PC-3 (cell line): ENCODE measurements at regions not wholly inside any gene's neighbourhood (a gene's known extent, or its start where the extent isn't known, plus 50 kb on each side); places are given as distances from the start of the nearest gene placed in this dataset.
A peak's percentile ranks its signal among the peaks of the same experiment; 100 is the strongest.

Source experiments
- ATAC-seq: fragments of 200-7000 bp; cut with Tn5 transposase; 2 replicates; pipeline ENCODE4 v1.9.1; 2020; ENCODE audit warnings: mild to moderate bottlenecking, moderate library complexity
- BruUV-seq: library from RNA; stranded (reverse); fragments of 400-500 nt; replicated peaks from 2 replicates; lab custom pipeline; 2021; lab: Mats Ljungman, UMichigan
- CTCF ChIA-PET: fragments of 300-600 bp; sonication (Branson Sonifier 250); formaldehyde crosslinking; loops from one replicate; lab custom pipeline; 2022; ENCODE audit warnings: antibody characterized with exemption; lab: Charles Lee
- POLR2A ChIA-PET: fragments of 300-600 bp; sonication (Branson Sonifier 250); formaldehyde crosslinking; loops from one replicate; lab custom pipeline; 2022; ENCODE audit warnings: antibody characterized with exemption; ENCODE audit not compliant: unreplicated experiment; lab: Charles Lee
- DNase-seq: peaks from one replicate; pipeline ENCODE4 v3.0.0-alpha.2; 2015
- H2AFZ ChIP-seq: fragments of 300-600 bp; sonication (generic); 2 replicates; pipeline ENCODE4 v1.6.0; 2016; ENCODE audit warnings: antibody characterized with exemption, low read length
- H3F3A ChIP-seq: fragments of 300-600 bp; sonication (generic); one replicate; pipeline ENCODE4 v1.6.0; 2017; ENCODE audit warnings: antibody characterized with exemption, low read length, control low read depth, mild to moderate bottlenecking; ENCODE audit not compliant: unreplicated experiment
- H3K27ac ChIP-seq: fragments of 300-600 bp; sonication (generic); 2 replicates; pipeline ENCODE4 v1.5.1; 2016; ENCODE audit warnings: mild to moderate bottlenecking, low read length
- H3K27me3 ChIP-seq: fragments of 300-600 bp; sonication (generic); 2 replicates; pipeline ENCODE4 v1.6.1; 2016; ENCODE audit warnings: low read length, mixed read lengths
- H3K36me3 ChIP-seq: fragments of 300-600 bp; sonication (generic); 2 replicates; pipeline ENCODE4 v1.6.1; 2016; ENCODE audit warnings: low read depth, mixed run types, low read length, mixed read lengths
- H3K4me1 ChIP-seq: fragments of 300-600 bp; sonication (generic); 2 replicates; pipeline ENCODE4 v1.5.1; 2016; ENCODE audit warnings: low read length; ENCODE audit not compliant: insufficient read depth
- H3K4me2 ChIP-seq: fragments of 300-600 bp; sonication (generic); 2 replicates; pipeline ENCODE4 v1.6.0; 2016; ENCODE audit warnings: low read length
- H3K4me3 ChIP-seq: fragments of 300-600 bp; sonication (generic); 2 replicates; pipeline ENCODE4 v1.5.1; 2016; ENCODE audit warnings: mild to moderate bottlenecking, low read length, mixed read lengths
- H3K79me2 ChIP-seq: fragments of 300-600 bp; sonication (generic); 2 replicates; pipeline ENCODE4 v1.6.1; 2017; ENCODE audit warnings: low read length, mixed read lengths
- H3K9ac ChIP-seq: fragments of 300-600 bp; sonication (generic); 2 replicates; pipeline ENCODE4 v1.6.0; 2016; ENCODE audit warnings: mild to moderate bottlenecking, low read length
- H3K9me2 ChIP-seq: fragments of 300-600 bp; sonication (generic); replicated peaks from 2 replicates; pipeline ENCODE4 v1.6.1; 2016; ENCODE audit warnings: mixed run types, low read length, mixed read lengths
- H3K9me3 ChIP-seq: fragments of 300-600 bp; sonication (generic); 2 replicates; pipeline ENCODE4 v1.6.1; 2016; ENCODE audit warnings: low read length, mixed read lengths
- H4K20me1 ChIP-seq: fragments of 300-600 bp; sonication (generic); 2 replicates; pipeline ENCODE4 v1.6.1; 2016; ENCODE audit warnings: low read length, mixed read lengths
- EZH2 ChIP-seq: fragments of 300-600 bp; sonication (generic); IDR thresholded peaks from one replicate; pipeline ENCODE4 v1.6.1; 2017; ENCODE audit warnings: antibody characterized with exemption, mild to moderate bottlenecking, low read length; ENCODE audit not compliant: unreplicated experiment
- EZH2phosphoT487 ChIP-seq: fragments of 300-600 bp; sonication (generic); IDR thresholded peaks from 2 replicates; pipeline ENCODE4 v1.6.1; 2018; ENCODE audit warnings: mild to moderate bottlenecking, antibody characterized with exemption, low read length, borderline replicate concordance
- intact Hi-C: fragments of 100-400 bp; cut with micrococcal nuclease; formaldehyde crosslinking; loops from 2 replicates; pipeline ENCODE4 v1.9.0; 2023
- TF ChIP-seq, protein P1 (sequence below): fragments of 300-600 bp; sonication (generic); conservative IDR thresholded peaks from 2 replicates; pipeline ENCODE4 v1.5.1; 2017; ENCODE audit warnings: antibody characterized with exemption, low read depth, mild to moderate bottlenecking, low read length

DNA sequence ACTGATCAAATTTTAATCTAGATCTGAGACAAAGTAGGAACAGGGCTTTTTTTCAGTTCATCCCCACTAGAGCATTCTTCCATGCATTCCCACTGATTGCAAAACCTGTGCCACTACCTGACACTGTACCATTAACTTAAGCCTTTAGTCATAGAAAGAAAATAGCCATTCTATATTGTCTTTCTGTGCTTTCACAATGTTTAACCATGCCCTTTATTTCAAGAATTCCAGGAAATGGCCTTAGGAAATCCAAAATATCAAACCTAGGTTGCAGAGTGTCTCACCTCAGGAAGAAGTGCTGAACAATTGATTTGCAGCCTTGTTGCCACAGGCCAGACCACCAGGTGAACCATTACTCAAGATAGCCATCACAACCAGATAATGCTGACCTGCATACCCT, 56.2 kb upstream of the TGFBR2 start:
- H3K27me3 ChIP-seq, result no peaks in the 10 kb centered on the region
- no peaks in the 10 kb centered on the region for H3K79me2 ChIP-seq
- no peaks in the 10 kb centered on the region for H3K9me2 ChIP-seq
- ATAC-seq (no peak), DNase-seq (peak; percentile 2)
- BruUV-seq, result no TSS peak
- no peaks in the 10 kb centered on the region for H3K36me3 ChIP-seq
- ChIA-PET CTCF (no interaction called here), POLR2A (no interaction called here)
- no peak overlapping the region for H3K9ac ChIP-seq
- H3K4me3 ChIP-seq, result no peak overlapping the region
- intact Hi-C loops, result no loop called here
- peaks cover 17% of the 10 kb centered on the region for H3K4me1 ChIP-seq
- no peak overlapping the region for H2AFZ ChIP-seq
- H3K9me3 ChIP-seq, result no peaks in the 10 kb centered on the region
- no peak for TF ChIP-seq EZH2
- TF ChIP-seq EZH2phosphoT487, result no peak
- TF ChIP-seq, protein P1, sequence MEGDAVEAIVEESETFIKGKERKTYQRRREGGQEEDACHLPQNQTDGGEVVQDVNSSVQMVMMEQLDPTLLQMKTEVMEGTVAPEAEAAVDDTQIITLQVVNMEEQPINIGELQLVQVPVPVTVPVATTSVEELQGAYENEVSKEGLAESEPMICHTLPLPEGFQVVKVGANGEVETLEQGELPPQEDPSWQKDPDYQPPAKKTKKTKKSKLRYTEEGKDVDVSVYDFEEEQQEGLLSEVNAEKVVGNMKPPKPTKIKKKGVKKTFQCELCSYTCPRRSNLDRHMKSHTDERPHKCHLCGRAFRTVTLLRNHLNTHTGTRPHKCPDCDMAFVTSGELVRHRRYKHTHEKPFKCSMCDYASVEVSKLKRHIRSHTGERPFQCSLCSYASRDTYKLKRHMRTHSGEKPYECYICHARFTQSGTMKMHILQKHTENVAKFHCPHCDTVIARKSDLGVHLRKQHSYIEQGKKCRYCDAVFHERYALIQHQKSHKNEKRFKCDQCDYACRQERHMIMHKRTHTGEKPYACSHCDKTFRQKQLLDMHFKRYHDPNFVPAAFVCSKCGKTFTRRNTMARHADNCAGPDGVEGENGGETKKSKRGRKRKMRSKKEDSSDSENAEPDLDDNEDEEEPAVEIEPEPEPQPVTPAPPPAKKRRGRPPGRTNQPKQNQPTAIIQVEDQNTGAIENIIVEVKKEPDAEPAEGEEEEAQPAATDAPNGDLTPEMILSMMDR, result no peak
- H3F3A ChIP-seq, result peaks cover 2% of the 10 kb centered on the region
- no peak overlapping the region for H3K4me2 ChIP-seq
- H3K27ac ChIP-seq, result no peak overlapping the region
- no peaks in the 10 kb centered on the region for H4K20me1 ChIP-seq

DNA sequence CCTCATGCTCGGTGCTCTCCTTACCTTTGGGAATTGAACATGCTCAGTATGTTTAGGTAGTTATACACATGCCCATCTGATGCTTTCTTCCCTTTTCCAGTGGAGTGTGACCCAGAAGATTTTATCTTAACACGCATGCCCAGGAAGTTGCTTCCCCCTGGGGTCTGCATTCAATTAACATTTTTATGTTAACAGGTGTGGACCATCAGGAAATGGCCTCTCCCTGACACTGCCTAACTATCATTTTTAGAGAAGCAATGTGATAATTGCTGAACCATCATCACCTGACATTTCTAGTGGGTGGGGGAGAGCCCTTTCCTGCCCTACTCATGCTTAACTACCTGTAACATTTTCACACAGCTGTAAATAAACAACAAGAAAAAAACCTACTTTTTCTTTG, 55.1 kb upstream of the TGFBR2 start:
- H3K27ac ChIP-seq, result no peak overlapping the region
- H3K4me3 ChIP-seq, result no peak overlapping the region
- no peaks in the 10 kb centered on the region for H3K9me3 ChIP-seq
- H3F3A ChIP-seq, result no peaks in the 10 kb centered on the region
- POLR2A ChIA-PET, result no interaction called here
- ATAC-seq (no peak), DNase-seq (no peak)
- no peak overlapping the region for H3K4me2 ChIP-seq
- no TSS peak for BruUV-seq
- H3K9ac ChIP-seq, result no peak overlapping the region
- no peaks in the 10 kb centered on the region for H3K36me3 ChIP-seq
- H3K4me1 ChIP-seq, result peaks cover 9% of the 10 kb centered on the region; the same call in 1 of the 2 replicates
- H2AFZ ChIP-seq, result no peak overlapping the region
- H3K79me2 ChIP-seq, result no peaks in the 10 kb centered on the region
- no peaks in the 10 kb centered on the region for H4K20me1 ChIP-seq
- H3K27me3 ChIP-seq, result no peaks in the 10 kb centered on the region
- intact Hi-C loops, result no loop called here
- CTCF ChIA-PET, result no interaction called here
- TF ChIP-seq EZH2 (no peak), EZH2phosphoT487 (no peak)
- TF ChIP-seq, protein P1, result no peak
- H3K9me2 ChIP-seq, result no peaks in the 10 kb centered on the region

DNA sequence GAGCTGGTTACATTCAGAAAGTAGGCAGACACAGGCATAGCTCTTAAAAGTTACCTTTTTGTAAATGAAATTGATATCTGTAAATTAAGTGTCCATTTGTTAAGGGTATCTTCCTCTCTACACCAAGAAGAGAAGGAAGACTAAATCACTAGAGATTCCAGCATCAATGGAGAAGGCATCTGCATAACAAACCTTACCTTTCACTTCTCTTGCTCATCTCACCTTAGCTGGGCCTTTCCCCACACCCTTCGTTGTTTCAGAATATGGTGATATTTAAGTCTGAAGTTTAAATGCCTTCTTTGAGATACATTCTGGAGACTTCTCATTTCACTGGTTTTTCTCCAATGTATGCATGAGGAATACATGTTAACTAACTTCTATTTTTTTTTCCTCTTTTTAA, 54.5 kb upstream of the TGFBR2 start:
- H4K20me1 ChIP-seq, result no peaks in the 10 kb centered on the region
- no peak overlapping the region for H3K4me2 ChIP-seq
- H3K4me3 ChIP-seq, result no peak overlapping the region
- H3K79me2 ChIP-seq, result no peaks in the 10 kb centered on the region
- intact Hi-C loops, result no loop called here
- TF ChIP-seq EZH2phosphoT487 (no peak), EZH2 (no peak)
- TF ChIP-seq, protein P1, result no peak
- H3K9me2 ChIP-seq, result no peaks in the 10 kb centered on the region
- DNase-seq (no peak), ATAC-seq (no peak)
- ChIA-PET CTCF (no interaction called here), POLR2A (no interaction called here)
- peaks cover 8% of the 10 kb centered on the region; the same call in 1 of the 2 replicates for H3K4me1 ChIP-seq
- H3F3A ChIP-seq, result no peaks in the 10 kb centered on the region
- no peaks in the 10 kb centered on the region for H3K9me3 ChIP-seq
- BruUV-seq, result no TSS peak
- H3K27me3 ChIP-seq, result no peaks in the 10 kb centered on the region
- no peak overlapping the region for H3K9ac ChIP-seq
- no peak overlapping the region for H2AFZ ChIP-seq
- H3K36me3 ChIP-seq, result no peaks in the 10 kb centered on the region
- H3K27ac ChIP-seq, result no peak overlapping the region
